HAP-1 (cell line): ENCODE measurements at regions not wholly inside any gene's neighbourhood (a gene's known extent, or its start where the extent isn't known, plus 50 kb on each side); places are given as distances from the start of the nearest gene placed in this dataset.
"Not testable (repeated sequence)": the region's sequence is repeated elsewhere in the genome, so short reads cannot be mapped to it uniquely, and the experiment has no call there.

Experiments
- DNase-seq, 2 experiments: peaks; one replicate each; pipeline ENCODE4 v3.0.0-alpha.2; 2016 to 2020; ENCODE audit warnings: low spot score in 2 of 2
- H3K27me3 ChIP-seq: fragments of 250-450 bp; sonication (Bioruptor Pico); 2 replicates; pipeline ENCODE4 v1.5.1; 2020; ENCODE audit warnings: low read depth, mild to moderate bottlenecking, moderate library complexity
- H3K36me3 ChIP-seq: fragments of 250-450 bp; sonication (Bioruptor Pico); replicated peaks from 2 replicates; pipeline ENCODE4 v1.5.1; 2020; ENCODE audit warnings: mild to moderate bottlenecking
- H3K4me1 ChIP-seq: fragments of 250-450 bp; sonication (Bioruptor Pico); 2 replicates; pipeline ENCODE4 v1.5.1; 2020; ENCODE audit warnings: mild to moderate bottlenecking
- H3K4me3 ChIP-seq: fragments of 250-450 bp; sonication (Bioruptor Pico); 2 replicates; pipeline ENCODE4 v1.5.1; 2020; ENCODE audit warnings: mild to moderate bottlenecking, moderate library complexity
- H3K9me3 ChIP-seq: fragments of 250-450 bp; sonication (Bioruptor Pico); 2 replicates; pipeline ENCODE4 v1.5.1; 2020; ENCODE audit warnings: mild to moderate bottlenecking, moderate library complexity
- in situ Hi-C: fragments of 300-500 bp; cut with MboI; formaldehyde crosslinking; loops from 3 replicates; pipeline ENCODE4 v1.14.3; 2020; ENCODE audit warnings: low sequenced_read_pairs, inconsistent platforms, mixed read lengths

GRCh38 chr4:14910411-14910810 lies 91.9 kb upstream of the CPEB2 start:
- no peaks in the 10 kb centered on the region for H3K4me1 ChIP-seq
- no peak for DNase-seq
- in situ Hi-C loops: no loop called here
- no peaks in the 10 kb centered on the region for H3K9me3 ChIP-seq
- H3K4me3 ChIP-seq: no peak overlapping the region
- H3K36me3 ChIP-seq: no peaks in the 10 kb centered on the region
- no peaks in the 10 kb centered on the region for H3K27me3 ChIP-seq

DNA sequence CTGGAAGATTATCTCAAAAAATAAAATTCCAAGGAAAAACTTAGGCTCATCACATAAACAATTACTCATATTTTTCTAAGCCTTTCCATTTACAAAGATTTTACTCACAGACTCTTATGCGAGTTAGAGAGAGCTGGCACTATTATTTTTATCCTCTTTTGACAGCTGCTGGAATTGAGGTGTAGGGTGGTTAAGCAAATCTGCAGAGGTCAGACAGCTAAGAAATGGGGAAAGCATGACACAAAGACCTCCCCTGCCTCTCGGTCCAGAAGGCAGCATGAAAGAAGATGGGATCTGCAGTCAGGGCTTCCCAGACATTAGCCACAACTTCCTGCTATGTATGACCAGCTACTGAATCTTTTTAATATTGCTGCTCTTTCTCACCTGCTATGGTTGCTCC lies 89.9 kb upstream of the CPEB2 start:
- Histone ChIP-seq H3K36me3 (no peaks in the 10 kb centered on the region), H3K27me3 (no peaks in the 10 kb centered on the region), H3K9me3 (no peaks in the 10 kb centered on the region), H3K4me3 (no peak overlapping the region), H3K4me1 (no peaks in the 10 kb centered on the region)
- no peak for DNase-seq
- in situ Hi-C loops: no loop called here

- no peak for DNase-seq
- in situ Hi-C loops: no loop called here
Observed at GRCh38 chr4:14915018-14915417, 87.3 kb upstream of the CPEB2 start.

DNA sequence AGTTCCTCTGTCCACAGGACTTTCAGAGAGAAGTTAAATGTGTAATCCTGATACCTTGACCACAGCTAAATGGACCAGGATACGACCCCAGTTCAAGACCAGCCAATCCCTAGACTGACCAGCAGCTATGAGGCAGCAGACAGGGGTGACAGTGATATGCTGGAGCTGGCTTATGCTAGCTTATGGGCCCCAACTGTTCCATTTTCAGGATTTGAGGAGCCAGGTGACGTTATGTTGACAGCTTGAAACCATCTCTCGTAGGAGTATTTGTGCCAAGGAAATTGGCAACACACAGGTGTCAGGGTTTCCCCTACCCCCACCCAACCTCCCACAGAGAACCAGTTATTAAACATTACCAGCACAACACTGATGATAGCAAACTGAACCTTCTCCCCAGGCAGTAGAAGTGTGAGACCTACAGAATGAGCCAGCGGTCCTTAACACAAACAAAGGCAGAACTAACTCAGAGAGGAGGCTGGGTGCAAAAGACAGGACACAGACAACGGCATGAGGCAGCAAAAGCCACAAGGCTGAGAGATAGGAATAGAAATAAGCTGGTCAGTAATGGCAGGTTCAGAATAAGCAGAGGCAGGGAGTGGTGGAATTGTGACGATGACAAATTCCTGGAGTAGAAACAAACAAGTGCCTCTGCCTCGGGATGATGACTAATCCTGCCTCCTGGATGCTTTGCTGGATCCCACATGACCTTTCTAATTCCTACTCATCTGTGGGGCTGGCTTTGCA lies 85.6 kb upstream of the CPEB2 start:
- no peaks in the 10 kb centered on the region for H3K9me3 ChIP-seq
- H3K4me3 ChIP-seq: no peak overlapping the region
- DNase-seq: no peak
- H3K4me1 ChIP-seq: no peaks in the 10 kb centered on the region
- H3K36me3 ChIP-seq: no peaks in the 10 kb centered on the region
- no peaks in the 10 kb centered on the region for H3K27me3 ChIP-seq
- in situ Hi-C loops: no loop called here

More at GRCh38 chr4:14915018-14915417, 87.3 kb upstream of the CPEB2 start:
- no peaks in the 10 kb centered on the region for H3K36me3 ChIP-seq
- H3K9me3 ChIP-seq: no peaks in the 10 kb centered on the region
- no peak overlapping the region for H3K4me3 ChIP-seq
- no peaks in the 10 kb centered on the region for H3K4me1 ChIP-seq
- H3K27me3 ChIP-seq: no peaks in the 10 kb centered on the region

GRCh38 chr4:14917298-14917633 lies 85.0 kb upstream of the CPEB2 start:
- Histone ChIP-seq H3K4me1 (no peaks in the 10 kb centered on the region), H3K4me3 (no peak overlapping the region), H3K9me3 (no peaks in the 10 kb centered on the region), H3K36me3 (no peaks in the 10 kb centered on the region), H3K27me3 (no peaks in the 10 kb centered on the region)
- DNase-seq: no peak
- in situ Hi-C loops: no loop called here

DNA sequence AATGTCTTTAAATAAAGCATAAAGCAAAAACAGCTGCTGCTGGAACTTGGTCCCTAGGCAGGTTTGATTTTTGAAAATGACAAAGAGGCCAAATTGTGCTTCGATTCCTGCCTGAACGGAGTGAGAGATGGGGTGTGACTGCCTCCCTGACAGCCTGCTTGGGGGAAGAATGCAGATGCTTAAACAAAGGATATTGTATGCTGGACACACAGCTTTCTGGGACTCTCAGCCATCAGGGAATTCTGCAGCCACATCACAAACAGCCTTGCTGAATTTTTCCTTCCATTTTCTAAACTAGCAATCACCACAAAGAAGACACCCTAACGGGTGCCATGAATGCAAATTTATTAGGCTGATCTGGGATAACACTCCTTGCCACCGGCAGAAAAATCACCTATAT lies 83.9 kb upstream of the CPEB2 start:
- no peaks in the 10 kb centered on the region for H3K36me3 ChIP-seq
- no peaks in the 10 kb centered on the region for H3K27me3 ChIP-seq
- in situ Hi-C loops: no loop called here
- H3K4me3 ChIP-seq: no peak overlapping the region
- no peak for DNase-seq
- no peaks in the 10 kb centered on the region for H3K9me3 ChIP-seq
- no peaks in the 10 kb centered on the region for H3K4me1 ChIP-seq

DNA sequence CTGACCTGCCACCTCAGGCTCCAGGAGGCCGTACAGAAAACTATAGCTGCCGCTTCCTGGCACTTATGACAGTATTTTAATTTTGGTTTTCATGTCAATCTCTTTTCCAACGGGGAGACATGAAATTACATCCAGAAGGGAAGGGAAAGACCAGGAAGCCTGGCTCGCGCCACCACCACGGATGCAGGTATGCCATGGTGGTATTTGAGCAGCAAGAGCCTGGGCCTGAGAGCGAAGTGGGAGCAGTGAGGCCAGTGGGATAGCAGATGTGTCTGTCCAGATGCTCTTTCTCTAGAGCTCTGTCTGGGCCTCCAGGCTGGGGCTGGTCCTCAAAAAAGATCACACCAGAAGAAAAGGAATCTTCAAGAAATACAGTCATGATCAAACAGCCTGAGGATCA lies 82.5 kb upstream of the CPEB2 start:
- H3K36me3 ChIP-seq: no peaks in the 10 kb centered on the region
- DNase-seq: no peak
- no peaks in the 10 kb centered on the region for H3K9me3 ChIP-seq
- in situ Hi-C loops: no loop called here
- H3K27me3 ChIP-seq: no peaks in the 10 kb centered on the region
- no peaks in the 10 kb centered on the region for H3K4me1 ChIP-seq
- no peak overlapping the region for H3K4me3 ChIP-seq

DNA sequence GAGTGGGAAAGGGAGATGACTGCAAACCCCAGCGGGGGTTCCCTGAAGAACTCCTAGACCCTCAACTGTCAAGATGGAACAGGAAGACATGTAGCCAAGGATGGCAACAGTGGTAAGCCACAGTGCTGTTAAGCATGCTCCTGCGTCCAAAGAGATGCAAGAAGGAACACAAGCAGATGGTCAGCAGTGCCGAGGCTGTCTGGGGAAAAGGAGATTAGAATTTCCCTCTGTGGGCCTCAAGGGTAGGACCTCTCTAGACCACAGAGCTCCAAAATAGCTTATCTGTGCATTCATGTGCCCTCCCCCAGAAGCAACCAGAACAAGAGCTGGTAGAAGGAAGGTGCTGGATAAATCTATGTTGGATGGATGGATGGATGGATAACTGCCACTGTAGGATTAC lies 82.0 kb upstream of the CPEB2 start:
- H3K27me3 ChIP-seq: no peaks in the 10 kb centered on the region
- H3K36me3 ChIP-seq: no peaks in the 10 kb centered on the region
- no peaks in the 10 kb centered on the region for H3K4me1 ChIP-seq
- in situ Hi-C loops: no loop called here
- H3K9me3 ChIP-seq: no peaks in the 10 kb centered on the region
- no peak for DNase-seq
- H3K4me3 ChIP-seq: no peak overlapping the region

- no peaks in the 10 kb centered on the region for H3K9me3 ChIP-seq
- in situ Hi-C loops: no loop called here
- H3K4me3 ChIP-seq: no peak overlapping the region
- H3K36me3 ChIP-seq: no peaks in the 10 kb centered on the region
- H3K27me3 ChIP-seq: no peaks in the 10 kb centered on the region
- no peaks in the 10 kb centered on the region for H3K4me1 ChIP-seq
- DNase-seq: no peak
Observed at GRCh38 chr4:14920759-14921320, 81.4 kb upstream of the CPEB2 start.

DNA sequence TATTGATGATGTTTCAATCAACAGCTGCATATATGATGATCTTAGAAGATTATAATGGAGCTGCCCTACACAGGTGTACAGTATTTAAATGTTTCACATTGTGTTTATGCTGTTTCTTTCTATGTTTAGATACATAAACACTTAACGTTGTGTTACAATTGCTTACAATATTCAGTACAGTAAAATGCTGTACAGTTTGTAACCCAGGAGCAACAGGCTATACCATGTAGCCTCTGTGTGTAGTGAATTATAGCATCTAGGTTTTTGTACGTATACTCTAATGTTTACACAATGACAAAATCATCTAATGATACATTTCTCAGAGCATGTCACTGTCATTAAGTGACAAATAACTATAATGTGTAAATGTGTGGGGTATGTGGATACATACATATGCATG lies 80.5 kb upstream of the CPEB2 start:
- H3K9me3 ChIP-seq, DNase-seq, H3K36me3 ChIP-seq, H3K27me3 ChIP-seq, H3K4me3 ChIP-seq, in situ Hi-C loops, H3K4me1 ChIP-seq: not testable (repeated sequence)

DNA sequence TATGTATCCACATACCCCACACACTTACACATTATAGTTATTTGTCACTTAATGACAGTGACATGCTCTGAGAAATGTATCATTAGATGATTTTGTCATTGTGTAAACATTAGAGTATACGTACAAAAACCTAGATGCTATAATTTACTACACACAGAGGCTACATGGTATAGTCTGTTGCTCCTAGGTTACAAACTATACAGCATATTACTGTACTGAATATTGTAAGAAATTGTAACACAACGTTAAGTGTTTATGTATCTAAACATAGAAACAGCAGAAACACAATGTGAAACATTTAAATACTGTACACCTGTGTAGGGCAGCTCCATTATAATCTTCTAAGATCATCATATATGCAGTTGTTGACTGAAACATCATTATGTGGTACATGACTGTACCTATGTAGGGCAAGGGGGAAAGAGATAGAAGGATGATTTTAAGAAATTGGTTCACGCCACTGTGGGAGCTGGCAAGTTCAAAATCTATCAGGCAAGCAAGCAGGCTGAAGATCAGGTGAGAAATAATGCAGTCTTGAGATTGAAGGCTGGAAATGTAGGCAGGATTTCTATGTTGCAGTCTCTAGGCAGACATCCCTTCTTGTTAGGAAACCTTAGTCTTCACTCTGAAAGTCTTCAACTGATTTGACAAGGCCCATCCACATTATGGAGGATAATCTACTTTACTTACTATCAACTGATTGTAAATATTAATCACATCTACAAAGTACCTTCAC lies 78.0 kb upstream of the CPEB2 start:
- Histone ChIP-seq H3K4me3 (no peak overlapping the region), H3K4me1 (no peaks in the 10 kb centered on the region), H3K36me3 (no peaks in the 10 kb centered on the region), H3K9me3 (no peaks in the 10 kb centered on the region), H3K27me3 (no peaks in the 10 kb centered on the region)
- no peak for DNase-seq
- in situ Hi-C loops: no loop called here

DNA sequence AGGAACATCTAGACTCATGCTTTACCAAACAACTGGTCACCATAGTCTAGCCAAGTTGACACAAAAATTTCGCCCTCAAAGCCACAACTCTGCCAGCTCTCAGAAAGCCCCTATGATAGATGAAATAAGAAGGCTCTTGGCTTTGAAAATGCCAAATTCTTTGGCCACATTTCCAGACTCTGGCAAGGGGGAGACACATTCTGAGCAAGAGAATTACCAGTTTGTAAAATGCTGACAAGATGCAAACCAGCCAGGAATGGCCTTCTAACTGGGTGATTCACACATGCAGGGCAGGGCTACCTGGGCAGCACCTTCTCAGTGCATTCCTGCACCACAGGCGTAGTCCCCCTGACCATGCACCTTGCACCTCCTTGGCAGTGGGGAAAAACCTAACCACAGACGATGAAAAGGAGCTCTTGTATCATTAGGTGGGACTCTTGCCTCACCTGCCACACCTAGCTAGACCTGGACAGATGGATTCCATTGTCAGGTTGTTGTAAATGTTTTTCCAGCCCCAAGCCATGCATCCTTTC lies 77.4 kb upstream of the CPEB2 start:
- H3K4me3 ChIP-seq: no peak overlapping the region
- H3K9me3 ChIP-seq: no peaks in the 10 kb centered on the region
- H3K36me3 ChIP-seq: no peaks in the 10 kb centered on the region
- no peak for DNase-seq
- in situ Hi-C loops: no loop called here
- no peaks in the 10 kb centered on the region for H3K27me3 ChIP-seq
- H3K4me1 ChIP-seq: no peaks in the 10 kb centered on the region

DNA sequence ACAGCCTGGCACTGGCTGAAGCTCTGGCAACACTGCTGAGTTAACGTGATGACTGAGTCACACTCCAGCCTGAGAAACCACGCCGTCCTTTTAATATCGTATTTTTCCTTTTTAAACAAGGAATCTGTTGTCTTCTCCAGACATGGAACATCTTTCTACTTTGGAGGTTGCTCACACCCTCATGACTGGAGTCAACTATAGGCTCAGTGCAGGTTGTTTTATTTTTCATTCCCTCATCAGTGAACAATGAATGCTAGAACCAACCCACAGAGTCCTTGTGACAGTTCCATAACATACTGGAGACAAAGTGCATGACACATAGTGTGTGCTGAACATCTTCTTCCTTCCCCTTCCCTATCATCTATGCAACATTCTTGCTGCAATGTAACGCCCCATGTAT lies 76.8 kb upstream of the CPEB2 start:
- Histone ChIP-seq H3K4me3 (no peak overlapping the region), H3K9me3 (no peaks in the 10 kb centered on the region), H3K4me1 (no peaks in the 10 kb centered on the region), H3K27me3 (no peaks in the 10 kb centered on the region), H3K36me3 (no peaks in the 10 kb centered on the region)
- in situ Hi-C loops: no loop called here
- DNase-seq: no peak

- H3K27me3 ChIP-seq: no peaks in the 10 kb centered on the region
- DNase-seq: no peak
- H3K36me3 ChIP-seq: no peaks in the 10 kb centered on the region
- no peaks in the 10 kb centered on the region for H3K4me1 ChIP-seq
- in situ Hi-C loops: no loop called here
- no peaks in the 10 kb centered on the region for H3K9me3 ChIP-seq
- H3K4me3 ChIP-seq: no peak overlapping the region
Observed at GRCh38 chr4:14926368-14926767, 75.9 kb upstream of the CPEB2 start.
